ENCODE measurements at regions not wholly inside any gene's neighbourhood (a gene's known extent, or its start where the extent isn't known, plus 50 kb on each side); places are given as distances from the start of the nearest gene placed in this dataset.

DNA sequence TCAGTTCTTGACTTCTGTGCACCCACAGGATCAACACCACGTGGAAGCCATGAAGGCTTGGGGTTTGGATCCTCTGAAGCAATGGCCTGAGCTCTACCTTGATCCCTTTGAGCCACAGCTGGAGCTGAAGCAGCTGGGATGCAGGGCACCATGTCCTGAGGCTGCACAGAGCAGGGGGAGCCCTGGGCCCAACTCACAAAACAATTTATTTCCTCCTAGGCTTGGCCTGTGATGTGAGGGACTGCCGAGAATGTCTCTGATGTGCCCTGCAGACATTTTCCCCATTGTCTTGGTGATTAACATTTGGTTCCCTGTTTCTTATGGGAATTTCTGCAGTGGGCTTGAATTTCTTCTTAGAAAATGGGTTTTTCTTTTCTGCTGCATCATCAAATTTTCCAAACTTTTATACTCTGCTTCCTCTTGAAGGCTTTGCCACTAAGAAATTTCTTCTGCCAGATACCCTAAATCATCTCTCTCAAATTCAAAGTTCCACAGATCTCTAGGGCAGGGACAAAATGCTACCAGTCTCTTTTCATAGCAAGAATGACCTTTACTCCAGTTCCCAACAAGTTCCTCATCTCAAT lies 288.2 kb downstream of the CCDC59 start:
- DNase-seq (ENCODE audit: low read depth, low spot score), result no peak
- H3K4me3 ChIP-seq (ENCODE audit: low read length), result no peak overlapping the region

DNA sequence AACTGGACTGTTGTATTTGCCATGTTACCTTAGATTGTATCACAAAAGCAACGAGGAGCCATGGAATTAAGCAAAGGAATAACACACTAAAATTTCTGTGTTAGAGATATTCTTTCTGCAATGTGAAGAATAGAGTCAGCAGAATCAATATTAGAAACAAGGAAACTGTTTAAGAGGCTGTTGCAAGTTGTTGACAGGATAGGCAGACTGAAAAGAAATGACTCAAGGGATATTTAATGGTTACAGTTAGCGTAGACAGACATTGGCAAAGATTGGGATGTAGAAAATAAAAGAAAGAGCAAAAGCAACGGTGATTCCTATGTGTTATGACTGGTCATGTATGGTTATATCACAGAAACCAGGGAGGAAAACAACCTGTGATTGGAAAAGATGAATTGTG lies 299.0 kb upstream of the PPFIA2 start:
- H3K4me3 ChIP-seq (ENCODE audit: low read length), result no peak overlapping the region
- DNase-seq (ENCODE audit: low read depth, low spot score), result no peak

DNA sequence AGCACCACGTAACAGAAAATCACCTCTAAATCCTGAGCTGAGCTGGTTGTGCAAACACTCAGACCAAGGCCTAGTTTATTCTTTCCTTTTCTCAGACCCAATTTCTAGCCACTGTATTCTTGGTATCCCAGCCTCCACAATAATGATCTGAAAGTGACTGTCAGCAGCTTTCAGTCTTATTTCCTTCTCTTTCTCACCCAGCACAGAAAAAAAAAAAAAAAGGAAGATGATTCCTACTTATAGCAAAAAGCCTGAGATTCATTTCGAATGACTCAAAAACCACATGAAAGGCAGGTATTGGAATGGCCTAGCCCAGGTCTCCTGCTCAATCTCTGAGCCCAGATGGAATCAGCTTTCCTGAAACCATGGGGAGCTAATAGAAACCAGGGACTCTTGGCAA lies 298.6 kb upstream of the PPFIA2 start:
- no peak for DNase-seq (ENCODE audit: low read depth, low spot score)
- H3K4me3 ChIP-seq (ENCODE audit: low read length), result no peak overlapping the region

DNA sequence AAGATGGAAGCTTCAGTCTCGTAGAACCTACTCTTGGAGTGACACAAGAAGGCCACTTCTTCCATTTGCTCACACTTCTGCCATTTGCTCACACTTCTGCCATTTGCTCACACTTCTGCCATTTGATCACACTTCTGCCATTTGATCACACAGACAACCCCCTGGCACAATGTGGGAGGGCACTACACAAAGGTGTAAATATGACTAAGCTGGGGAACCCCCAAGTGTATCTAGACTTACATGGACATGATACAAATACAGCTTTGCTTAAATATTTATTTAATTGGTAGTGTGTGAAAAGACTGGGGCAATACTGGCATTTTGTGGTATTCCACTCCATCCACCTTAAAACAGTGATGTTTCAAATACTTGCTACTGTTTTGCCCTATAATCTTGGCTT lies 296.2 kb upstream of the PPFIA2 start:
- DNase-seq (ENCODE audit: low read depth, low spot score), result no peak
- H3K4me3 ChIP-seq (ENCODE audit: low read length), result no peak overlapping the region

DNA sequence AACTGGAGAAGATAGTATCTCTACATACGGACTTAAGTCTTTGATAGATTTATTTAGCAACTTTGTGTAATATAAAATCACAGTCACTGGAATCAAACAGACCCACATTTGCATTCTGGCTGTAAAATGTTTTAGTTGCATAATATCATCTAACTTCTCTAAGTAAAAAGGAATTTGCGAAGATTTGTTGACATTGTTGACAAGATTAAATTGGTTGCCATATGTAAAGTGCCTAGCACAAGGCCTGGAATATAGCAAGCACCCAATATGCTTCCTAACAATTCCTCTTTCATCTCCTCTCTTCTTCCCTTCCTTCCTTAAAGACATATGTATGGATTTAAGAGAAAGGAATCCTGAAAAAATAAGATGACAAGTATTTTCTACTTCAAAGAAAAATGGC lies 295.4 kb upstream of the PPFIA2 start:
- no peak for DNase-seq (ENCODE audit: low read depth, low spot score)
- H3K4me3 ChIP-seq (ENCODE audit: low read length), result no peak overlapping the region

DNA sequence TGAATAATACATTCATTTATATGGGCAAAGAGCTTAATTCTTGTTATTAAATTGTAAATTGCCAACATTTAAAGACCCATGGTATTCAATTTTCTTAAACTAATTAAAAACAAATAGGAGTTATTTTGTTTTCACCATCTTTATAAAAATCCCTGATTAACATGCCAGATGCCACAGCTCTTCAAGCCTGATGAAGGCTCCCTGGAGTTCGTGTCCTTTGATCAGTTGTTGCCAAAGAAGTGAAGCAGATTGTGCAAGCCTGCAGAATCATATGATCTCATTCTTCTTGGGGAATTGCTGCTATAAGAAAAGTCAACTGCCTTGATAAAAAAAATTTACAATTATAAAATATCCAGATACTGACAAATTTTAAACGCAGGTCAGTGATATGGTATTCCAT lies 288.3 kb upstream of the PPFIA2 start:
- no peak for DNase-seq (ENCODE audit: low read depth, low spot score)

DNA sequence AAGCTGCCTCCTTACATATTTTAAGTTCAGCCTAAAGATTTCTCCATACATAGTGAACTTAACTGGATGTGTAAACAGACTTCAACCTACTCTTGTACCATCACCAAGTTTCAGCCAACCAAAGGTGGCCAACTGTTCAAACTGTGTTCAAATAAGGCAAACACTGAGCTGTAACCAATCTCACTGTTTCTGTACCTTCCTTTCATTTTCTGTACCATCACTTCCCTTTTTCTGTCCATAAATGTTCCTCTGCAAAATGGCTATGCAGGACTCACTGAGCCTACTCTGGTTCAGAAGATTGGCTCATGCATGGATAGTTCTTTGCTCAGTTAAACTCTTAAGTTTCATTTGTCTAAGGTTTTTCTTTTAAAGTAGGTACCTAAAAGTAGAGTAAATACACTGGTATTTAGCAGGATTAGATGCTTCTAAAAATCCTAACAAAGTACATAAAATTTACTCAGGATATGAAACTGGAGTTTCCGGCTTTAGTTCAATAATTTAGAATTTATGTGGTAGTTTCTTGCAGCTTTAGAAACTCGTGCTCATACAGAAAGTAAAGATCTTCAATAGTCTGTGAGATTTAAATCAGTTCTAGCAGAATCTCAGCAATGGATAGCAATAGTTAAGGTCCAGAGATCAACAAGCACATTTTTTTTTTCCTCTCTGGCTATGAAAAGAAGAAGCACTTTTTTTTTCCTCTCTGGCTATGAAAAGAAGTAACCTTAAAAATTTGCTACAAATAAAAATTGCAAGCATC lies 282.0 kb upstream of the PPFIA2 start:
- no peak overlapping the region for H3K4me3 ChIP-seq (ENCODE audit: low read length)
- no peak for DNase-seq (ENCODE audit: low read depth, low spot score)

More for the DNA sequence above, 288.3 kb upstream of the PPFIA2 start:
- no peak overlapping the region for H3K4me3 ChIP-seq (ENCODE audit: low read length)

DNA sequence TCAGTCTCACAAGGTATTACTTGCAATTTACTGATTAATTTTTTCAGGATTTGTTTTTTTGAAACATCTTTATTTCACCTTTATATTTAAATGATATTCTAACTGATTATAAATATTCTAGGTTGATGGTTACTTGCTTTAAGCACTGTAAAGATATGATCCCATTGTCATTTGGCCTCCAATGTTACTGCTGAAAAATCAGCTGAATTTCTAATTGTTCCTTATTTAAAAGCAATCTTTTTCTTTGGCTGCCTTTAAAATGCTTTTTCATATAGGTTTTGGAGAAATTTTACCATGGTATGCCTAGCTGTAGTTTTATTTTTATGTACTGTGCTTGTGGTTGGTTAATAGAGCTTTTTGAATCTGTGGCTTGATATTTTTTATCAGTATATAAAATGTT lies 275.6 kb upstream of the PPFIA2 start:
- DNase-seq (ENCODE audit: low read depth, low spot score), result no peak
- H3K4me3 ChIP-seq (ENCODE audit: low read length), result no peak overlapping the region

DNA sequence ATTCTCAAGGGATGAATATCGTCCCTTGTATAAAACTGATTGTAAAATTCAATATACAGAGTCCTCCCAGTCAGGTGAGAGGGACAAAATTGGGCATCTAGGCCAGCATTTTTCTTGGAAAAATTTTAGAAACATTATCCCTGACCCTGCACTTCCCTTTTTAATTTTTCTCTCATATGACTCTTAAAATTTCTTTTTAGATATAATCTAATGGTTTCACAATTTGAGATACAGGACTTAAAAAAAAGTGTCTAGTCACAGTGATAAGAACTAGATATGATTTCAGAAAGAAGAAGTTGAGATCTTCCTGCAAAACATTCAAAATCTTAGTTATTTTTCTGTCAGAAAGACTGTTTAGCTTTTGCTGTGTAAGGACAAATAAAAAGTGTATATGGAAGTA lies 270.8 kb upstream of the PPFIA2 start:
- H3K4me3 ChIP-seq (ENCODE audit: low read length), result no peak overlapping the region
- no peak for DNase-seq (ENCODE audit: low read depth, low spot score)

DNA sequence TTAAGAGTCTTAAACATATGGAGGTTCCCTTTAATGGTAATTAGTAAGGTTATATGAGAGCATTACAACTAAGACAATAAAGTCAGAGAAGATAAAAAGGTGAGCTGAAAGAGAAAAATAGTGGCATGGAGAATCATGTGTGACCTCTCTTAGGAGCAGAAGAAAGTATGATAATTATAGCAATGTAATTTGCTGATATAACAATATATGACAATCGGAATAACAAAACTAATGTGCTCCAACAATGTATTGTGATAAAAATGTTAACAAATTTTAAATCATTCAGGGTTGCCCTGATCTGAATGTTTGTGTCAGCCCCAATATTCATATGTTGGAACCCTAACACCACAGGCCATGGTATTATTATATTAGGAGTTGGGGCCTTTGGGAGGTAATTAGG lies 269.6 kb upstream of the PPFIA2 start:
- no peak for DNase-seq (ENCODE audit: low read depth, low spot score)
- H3K4me3 ChIP-seq (ENCODE audit: low read length), result no peak overlapping the region

DNA sequence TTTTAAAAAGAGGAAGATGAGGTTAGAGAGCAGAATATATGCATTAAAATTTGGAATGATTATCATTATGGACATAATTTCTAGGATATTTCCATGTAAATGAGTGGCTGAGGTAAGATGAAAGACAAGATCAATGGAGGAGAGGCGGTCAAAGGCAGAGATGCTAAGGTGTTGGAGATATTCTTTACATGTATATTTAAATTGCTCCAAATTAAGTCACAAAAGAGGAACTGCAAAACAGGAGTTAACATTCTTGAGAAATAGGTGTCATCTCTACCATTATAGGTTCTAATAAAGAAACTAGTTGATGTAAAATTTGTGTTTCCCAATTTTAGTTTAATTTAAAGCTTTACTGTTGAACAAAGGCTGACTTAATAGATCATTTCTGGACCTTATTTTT lies 268.5 kb upstream of the PPFIA2 start:
- no peak for DNase-seq (ENCODE audit: low read depth, low spot score)
- H3K4me3 ChIP-seq (ENCODE audit: low read length), result no peak overlapping the region

DNA sequence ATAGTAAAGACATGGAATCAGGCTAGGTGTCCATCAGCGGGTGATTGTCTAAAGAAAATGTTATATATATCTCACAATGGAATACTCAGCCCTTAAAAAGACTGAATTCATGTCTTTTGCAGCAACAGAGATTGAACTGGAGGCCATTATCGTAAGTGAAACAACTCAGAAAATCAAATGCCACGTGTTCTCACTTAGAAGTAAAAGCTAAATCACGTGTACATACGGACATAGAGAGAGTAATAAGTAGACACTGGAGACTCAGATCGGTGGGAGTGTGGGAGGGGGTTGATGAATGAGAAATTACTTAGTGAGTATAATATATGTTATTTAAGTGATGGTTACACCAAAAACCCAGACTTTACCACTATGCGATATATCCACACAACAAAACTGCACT lies 266.3 kb upstream of the PPFIA2 start:
- DNase-seq (ENCODE audit: low read depth, low spot score), result no peak
- H3K4me3 ChIP-seq (ENCODE audit: low read length), result no peak overlapping the region

DNA sequence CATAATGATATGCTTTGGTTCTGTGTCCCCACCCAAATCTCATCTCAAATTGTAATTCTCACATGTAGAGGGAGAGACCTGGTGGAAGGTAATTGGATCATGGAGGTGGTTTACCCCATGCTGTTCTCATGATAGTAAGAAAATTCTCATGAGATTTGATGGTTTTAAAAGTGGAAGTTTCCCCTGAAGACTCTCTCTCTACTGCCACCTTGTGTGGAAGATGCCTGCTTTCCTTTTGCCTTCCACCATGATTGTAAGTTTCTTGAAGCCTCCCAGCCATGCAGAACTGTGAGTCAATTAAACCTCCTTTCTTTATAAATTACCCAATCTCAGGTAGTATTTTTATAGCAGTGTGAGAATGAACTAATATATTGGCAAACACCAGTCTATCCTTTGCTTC lies 260.4 kb upstream of the PPFIA2 start:
- no peak overlapping the region for H3K4me3 ChIP-seq (ENCODE audit: low read length)
- no peak for DNase-seq (ENCODE audit: low read depth, low spot score)

DNA sequence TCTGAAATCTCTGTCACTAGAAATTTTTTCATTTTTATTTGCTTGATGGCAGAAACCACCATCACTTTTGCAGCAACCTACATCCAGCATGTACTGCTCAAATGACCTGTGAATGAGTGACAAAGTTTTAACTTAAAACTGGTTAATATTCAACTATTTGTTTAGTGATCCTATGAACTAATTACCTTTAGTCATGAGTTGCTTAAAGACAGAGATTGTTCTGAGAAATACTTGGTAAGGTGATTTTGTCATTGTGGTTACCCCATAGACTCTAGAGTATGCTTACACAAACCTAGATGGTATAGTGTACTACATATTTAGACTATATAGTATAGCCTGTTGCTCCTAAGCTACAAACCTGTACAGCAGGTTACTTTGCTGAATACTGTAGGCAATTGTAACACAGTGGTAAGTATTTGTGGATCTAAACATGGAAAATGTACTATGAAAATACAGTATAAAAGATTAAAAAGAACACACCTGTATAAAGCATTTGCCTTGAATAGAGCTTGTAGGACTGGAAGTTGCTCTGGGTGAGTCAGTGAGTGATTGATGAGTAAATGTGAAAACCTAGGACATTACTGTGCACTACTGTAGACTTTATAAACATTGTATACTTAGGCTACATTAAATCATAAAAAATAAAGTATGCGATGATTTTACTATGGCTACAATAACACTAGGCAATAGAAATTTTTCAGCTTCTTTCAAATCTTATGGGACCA lies 256.6 kb upstream of the PPFIA2 start:
- no peak overlapping the region for H3K4me3 ChIP-seq (ENCODE audit: low read length)
- DNase-seq (ENCODE audit: low read depth, low spot score), result no peak

DNA sequence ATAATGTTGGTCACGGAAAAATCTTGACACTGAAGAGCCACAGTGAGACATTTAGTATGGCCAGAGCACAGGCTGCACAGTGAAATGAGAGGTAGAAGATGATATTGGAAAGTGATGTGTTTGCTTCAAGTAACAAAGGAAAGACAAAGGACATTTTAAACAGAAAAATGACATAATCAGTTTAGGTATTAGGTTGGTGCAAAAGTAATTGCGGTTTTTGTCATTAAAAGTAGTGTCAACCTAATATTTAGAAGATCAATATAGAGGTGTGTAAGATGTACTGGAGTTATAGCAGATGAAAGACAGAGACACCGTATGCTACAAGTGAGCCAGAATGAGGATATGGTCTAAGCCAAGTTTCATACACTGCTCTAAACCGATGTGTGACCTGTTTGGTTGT lies 253.0 kb upstream of the PPFIA2 start:
- no peak for DNase-seq (ENCODE audit: low read depth, low spot score)
- no peak overlapping the region for H3K4me3 ChIP-seq (ENCODE audit: low read length)

DNA sequence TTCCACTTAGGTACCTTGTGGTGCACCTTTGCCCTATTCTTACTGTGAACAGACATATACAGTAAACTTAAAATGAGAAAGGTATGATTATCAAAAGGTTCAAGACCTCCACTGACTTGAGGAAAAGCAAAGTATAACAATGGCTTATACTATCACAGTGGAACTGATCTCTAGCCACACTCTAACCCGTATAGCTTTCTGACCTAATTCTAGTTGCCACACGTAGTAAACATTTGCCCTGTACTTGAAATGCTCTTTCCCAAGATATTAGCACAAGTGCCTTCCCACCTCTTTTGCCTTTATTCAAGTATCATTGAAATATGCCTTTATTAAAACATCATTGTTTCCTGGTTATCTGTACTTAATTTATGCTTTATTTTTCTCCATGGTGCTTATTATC lies 250.4 kb upstream of the PPFIA2 start:
- DNase-seq (ENCODE audit: low read depth, low spot score), result no peak
- H3K4me3 ChIP-seq (ENCODE audit: low read length), result no peak overlapping the region

DNA sequence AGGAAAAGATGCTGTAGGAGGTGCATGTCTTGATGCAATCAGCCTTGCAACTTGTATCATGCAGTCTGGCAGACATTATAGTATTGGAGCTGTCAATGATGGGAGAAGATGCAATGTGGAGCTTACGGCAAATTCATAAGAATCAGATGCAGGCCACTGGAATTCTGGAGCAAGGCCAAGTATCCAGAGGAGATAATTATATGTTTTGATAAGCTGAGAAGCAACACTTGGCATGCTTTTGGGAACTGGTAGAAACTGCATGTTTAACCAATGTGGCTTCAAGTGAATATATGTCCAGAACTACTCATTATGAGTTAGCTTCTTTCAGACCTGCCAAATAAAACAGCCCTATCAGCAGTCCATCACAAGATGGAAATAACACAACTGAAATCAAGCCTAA lies 249.1 kb upstream of the PPFIA2 start:
- no peak for DNase-seq (ENCODE audit: low read depth, low spot score)
- H3K4me3 ChIP-seq (ENCODE audit: low read length), result no peak overlapping the region

DNA sequence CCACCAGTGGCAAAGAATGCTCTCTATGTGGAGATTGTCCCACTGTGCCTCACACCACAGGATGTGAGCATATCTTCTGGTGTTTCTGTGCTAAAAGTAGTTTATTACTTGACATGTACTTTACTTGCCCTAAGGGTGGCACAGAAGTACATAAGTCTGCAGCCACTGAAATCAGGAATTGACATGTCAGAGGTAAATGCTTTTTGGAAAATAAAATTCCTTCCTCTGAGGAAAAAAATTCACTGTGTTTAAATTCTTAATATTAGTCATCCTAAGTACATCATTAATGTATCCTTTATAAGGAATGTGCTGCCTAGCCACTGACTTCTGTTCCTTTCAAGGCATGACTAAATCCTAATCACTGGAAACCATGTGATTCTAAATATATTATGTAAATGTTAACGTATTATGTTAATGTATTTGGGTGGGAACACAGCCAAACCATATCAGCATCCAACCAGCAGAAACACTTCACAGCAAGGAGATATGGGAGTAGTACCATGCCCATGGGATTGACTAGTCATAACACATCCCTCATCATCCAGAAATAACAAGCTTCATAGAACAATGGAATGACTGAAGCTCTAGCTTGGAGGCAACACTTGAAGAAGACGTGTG lies 239.7 kb upstream of the PPFIA2 start:
- H3K4me3 ChIP-seq (ENCODE audit: low read length), result no peak overlapping the region
- no peak for DNase-seq (ENCODE audit: low read depth, low spot score)

DNA sequence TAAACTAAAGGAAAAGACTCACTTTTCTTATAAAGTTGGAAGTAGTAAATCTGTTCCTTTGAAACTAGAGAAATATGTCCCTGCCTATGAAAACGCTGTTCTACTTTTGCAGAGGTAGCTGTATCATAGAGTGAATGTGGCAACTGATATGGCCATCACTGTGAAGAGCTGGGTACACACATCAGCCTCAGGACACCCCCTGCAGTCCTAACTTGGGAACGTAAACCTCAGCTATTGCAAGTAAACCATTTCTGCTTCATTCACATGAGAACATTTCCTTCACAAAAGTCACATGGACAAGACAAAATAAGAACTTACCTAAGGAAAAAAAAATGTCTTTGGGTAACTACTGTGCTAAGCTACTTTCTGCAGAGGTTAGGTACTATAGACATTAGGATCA lies 233.3 kb upstream of the PPFIA2 start:
- no peak overlapping the region for H3K4me3 ChIP-seq (ENCODE audit: low read length)
- peak; percentile 28 for DNase-seq (ENCODE audit: low read depth, low spot score)

DNA sequence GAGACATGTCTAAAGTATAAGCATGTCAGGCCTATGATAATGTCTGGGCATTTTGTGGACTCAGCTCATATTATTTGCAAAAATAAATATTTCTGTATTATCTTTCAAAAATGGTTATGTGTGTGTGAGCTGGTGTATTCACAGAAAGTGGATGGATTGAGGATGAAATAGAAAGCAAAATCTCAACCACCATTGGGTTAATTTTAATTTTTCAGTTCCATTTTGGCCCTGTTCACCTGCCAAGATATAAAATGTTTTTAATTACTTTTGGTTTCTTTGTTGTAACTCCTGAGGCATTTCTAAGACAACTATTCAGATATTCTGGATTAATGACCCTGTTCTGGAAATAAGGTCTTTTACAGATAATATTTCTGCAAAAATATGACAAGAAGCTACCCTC lies 232.7 kb upstream of the PPFIA2 start:
- H3K4me3 ChIP-seq (ENCODE audit: low read length), result no peak overlapping the region

More for the DNA sequence above, 232.7 kb upstream of the PPFIA2 start:
- DNase-seq (ENCODE audit: low read depth, low spot score), result no peak

Measured in Jurkat, Clone E6-1 (cell line).